DMS53 (cell line): ENCODE measurements at regions not wholly inside any gene's neighbourhood (a gene's known extent, or its start where the extent isn't known, plus 50 kb on each side); places are given as distances from the start of the nearest gene placed in this dataset.
"Not testable (repeated sequence)": the region's sequence is repeated elsewhere in the genome, so short reads cannot be mapped to it uniquely, and the experiment has no call there.

ENCODE experiments used
- DNase-seq: peaks from one replicate; lab custom pipeline; 2025; lab: John Stamatoyannopoulos, UW

DNA sequence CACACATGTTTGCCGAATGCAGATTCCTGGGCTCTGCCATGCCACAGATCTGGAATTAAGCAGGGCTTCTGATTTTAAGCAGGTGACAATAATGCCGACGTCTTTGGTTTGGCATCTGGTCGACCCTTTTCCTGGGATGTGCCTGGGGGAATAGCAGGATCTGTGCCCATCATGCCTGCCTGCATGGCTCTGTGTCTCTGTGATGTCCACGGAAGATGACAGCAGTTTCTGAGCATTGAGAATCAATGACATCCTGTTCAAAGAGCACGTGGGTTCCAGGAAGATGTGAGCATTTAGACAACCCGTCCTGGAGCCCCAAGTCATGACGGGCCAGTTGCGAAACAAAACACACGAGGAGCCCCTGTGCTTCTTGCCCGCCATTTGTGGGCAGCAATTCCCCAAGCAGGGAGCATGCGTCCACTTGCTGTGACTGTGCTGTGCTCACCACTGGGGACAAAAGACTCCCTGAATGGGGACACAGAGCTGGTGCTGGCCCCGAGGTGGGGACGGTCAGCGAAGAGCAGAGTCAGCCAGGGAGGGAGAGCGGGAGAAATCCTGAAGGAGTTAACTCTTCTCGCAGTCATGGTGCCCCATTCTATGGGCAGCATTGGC, 110.1 kb downstream of the ERMARD start:
- DNase-seq, result no peak

DNA sequence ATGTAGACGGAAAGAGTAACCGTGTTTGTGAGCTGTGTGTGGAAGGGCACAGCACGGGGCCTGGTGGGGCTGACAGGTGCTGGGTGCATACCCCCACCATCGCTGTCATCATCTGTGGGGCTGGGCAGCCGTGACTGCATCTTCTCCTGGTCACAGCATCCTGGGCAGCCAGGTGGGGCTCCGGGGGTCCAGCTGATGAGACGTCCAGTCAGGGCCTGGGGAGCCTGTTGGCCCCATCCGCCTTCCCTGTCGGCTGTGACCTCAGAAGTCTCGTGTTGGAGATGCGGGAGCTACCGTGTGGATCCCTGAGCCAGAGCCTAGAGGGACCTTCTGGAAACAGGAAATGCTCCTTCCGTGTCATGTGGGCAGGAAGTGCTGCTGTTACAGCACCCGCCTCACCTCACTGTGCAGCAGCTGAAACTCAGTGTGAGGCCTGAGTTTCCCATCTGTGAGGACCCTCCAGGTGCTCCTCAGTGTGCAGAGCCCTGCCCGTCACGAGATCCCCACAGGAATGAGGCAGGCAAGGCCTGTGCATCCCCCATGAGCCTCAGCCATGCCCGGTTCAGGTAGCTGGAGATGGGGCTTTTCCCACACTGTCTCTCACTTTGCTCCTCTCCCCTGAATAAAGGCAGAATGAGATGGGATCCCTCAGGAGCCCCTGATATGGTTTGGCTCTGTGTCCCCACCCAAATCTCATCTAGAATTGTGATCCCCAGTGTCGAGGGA, 108.7 kb downstream of the ERMARD start:
- DNase-seq, result no peak

DNA sequence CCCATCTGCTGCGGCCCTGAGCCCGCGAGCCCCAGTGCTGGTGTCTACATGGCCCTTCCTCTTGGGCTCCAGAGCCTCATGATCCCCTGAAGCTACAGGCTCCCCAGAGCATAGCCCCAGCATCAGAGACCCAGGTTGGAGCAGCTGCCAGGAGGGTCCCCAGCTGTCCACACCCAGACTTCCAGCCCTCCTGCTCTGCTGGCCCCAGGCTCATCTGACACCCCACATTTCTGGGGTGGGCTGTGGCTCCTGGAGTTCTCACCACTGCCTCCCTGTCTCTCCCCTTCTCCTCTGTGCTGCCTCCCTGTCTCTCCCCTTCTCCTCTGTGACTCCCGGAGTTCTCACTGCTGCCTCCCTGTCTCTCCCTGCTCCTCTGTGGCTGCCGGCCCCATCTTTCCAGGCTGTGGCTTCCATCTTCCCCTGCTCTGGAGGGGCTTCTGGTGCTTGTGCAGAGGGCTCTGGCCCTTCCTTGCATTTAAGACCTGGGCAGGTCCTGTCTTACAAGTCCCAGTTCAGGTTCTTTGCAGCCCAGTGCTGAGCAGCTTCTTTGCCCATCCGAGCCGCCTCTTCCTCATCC, 108.1 kb downstream of the ERMARD start:
- DNase-seq, result no peak

DNA sequence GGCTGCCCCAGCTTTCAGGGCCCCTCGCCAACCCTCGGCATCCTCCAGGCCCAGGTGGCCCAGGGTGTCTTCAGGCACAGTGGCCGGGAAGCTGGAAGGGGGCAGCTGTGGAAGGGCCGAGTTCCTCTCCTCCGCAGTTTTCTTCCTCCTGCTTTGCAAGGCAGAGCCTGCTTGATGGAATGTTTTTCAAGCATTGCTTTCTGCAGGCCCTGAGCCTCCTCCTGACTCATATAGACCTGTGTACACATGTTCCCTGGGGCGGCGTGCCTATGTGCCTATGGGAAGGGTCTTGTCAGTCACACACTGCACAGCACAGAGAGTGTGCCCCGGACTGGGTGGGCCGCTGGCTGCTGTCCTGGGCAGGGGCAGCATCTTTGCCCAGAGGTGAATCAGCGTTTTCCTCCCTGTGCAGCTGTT, 107.5 kb downstream of the ERMARD start:
- no peak for DNase-seq

DNA sequence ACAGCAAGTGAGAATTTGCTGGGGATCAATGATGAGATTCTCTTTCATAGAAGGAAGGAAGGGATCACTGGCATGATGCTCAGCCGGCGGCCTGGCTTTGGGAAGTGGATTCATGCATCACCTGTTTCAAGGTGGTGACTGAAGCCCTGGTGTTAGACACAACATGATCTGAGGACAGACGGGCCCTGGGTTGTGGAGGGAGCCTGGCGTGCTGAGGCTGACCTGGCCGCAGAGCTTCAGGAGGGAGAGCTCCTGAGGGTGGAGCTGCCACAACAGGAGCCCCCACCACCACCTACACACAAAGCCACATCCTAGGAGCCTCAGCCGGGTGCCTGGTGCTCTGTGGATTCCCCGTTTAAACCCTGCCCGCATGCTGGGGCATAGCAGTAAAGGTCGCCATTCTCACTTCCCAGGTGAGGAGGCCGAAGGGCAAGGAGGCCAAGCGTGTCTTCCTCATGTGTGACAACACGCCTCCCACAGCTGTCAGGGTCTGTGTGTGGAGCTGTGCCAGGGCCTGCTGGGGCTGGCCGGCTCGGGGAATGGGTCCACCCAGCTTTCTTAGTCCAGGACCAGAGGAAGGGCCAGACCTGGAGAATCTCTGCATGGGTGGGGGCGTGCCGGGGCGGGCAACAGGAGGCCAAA, 107.0 kb downstream of the ERMARD start:
- DNase-seq, result no peak

- DNase-seq, result no peak
These were observed 106.2 kb downstream of the ERMARD start for GRCh38 chr6:169857343-169858292.

DNA sequence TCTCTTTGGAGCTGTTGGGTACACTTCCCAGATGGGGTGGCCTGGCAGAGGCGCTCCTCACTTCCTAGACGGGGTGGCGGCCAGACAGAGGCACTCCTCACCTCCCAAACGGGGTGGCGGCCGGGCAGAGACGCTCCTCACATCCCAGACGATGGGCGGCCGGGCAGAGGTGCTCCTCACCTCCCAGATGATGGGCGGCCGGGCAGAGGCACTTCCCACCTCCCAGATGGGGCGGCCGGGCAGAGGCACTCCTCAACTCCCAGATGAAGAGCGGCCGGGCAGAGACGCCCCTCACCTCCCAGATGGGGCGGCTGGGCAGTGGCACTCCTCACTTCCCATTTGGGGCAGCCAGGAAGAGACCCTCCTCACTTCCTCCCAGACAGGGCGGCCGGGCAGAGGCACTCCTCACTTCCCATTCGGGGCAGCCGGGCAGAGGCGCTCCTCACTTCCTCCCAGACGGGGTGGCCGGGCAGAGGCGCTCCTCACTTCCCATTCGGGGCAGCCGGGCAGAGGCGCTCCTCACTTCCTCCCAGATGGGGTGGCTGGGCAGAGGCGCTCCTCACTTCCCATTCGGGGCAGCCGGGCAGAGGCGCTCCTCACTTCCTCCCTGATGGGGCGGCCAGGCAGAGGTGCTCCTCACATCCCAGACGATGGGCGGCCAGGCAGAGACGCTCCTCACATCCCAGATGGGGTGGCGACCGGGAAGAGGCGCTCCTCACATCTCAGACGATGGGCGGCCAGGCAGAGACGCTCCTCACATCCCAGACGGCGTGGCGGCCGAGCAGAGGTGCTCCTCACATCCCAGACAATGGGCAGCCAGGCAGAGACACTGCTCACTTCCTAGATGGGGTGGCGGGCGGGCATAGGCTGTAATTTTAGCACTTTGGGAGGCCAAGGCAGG, 105.3 kb downstream of the ERMARD start:
- DNase-seq, result not testable (repeated sequence)

DNA sequence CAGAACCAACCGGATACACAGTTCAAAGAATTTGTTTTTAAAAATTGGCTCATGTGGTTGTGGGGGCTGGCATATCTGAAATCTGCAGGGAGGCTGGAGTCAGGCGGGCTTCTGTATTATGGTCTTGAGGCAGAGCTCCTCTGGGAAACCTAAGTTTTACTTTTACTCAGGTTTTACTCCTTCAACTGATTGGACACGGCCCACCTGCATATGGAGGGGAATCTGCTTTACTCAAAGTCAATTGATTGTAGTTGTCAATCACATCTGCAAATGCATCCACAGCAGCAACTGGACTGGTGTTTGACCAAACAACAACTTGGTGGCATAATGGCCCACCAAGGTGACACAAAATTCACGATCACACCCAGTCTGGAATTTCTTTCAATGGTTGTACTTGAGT, 103.4 kb downstream of the ERMARD start:
- no peak for DNase-seq

GRCh38 chr6:169854083-169854725, 102.8 kb downstream of the ERMARD start:
- DNase-seq, result no peak

DNA sequence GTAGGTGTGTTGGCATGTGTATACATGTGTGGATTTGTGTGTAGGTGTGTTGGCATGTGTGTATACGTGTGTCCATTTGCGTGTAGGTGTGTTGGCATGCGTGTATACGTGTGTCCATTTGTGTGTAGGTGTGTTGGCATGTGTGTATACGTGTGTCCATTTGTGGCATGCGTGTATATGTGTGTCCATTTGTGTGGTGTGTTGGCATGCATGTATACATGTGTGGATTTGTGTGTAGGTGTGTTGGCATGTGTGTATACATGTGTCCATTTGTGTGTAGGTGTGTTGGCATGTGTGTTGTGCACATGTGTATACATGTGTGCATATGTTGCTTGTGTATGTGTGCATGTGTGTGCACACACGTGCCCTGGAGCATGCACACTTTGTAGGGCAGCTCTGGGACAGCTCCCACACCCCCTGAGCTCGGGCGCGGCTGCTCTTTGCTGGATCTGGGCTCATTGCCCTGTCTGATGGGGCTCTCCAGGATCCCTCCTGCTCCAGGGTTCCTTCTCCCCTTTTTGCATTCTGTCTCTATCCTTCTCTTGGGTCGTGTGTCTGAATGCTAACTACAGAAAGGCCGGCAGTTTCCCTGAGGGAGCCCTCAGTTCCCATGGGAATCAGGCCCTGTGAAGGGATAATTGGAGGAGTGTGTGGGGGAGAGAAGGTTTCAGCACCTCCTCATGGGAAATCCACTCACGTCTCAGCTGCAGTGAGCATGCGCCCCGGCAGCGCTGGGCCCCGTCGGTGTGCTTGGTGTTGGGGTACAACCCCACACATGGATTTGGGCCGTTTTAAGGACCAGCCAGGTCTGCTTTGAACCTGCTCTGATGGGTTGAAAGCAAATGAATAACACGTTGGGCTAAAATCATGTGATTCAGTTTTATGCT, 102.0 kb downstream of the ERMARD start:
- no peak for DNase-seq

- DNase-seq, result no peak
These were observed 101.2 kb downstream of the ERMARD start for GRCh38 chr6:169852504-169853195.

DNA sequence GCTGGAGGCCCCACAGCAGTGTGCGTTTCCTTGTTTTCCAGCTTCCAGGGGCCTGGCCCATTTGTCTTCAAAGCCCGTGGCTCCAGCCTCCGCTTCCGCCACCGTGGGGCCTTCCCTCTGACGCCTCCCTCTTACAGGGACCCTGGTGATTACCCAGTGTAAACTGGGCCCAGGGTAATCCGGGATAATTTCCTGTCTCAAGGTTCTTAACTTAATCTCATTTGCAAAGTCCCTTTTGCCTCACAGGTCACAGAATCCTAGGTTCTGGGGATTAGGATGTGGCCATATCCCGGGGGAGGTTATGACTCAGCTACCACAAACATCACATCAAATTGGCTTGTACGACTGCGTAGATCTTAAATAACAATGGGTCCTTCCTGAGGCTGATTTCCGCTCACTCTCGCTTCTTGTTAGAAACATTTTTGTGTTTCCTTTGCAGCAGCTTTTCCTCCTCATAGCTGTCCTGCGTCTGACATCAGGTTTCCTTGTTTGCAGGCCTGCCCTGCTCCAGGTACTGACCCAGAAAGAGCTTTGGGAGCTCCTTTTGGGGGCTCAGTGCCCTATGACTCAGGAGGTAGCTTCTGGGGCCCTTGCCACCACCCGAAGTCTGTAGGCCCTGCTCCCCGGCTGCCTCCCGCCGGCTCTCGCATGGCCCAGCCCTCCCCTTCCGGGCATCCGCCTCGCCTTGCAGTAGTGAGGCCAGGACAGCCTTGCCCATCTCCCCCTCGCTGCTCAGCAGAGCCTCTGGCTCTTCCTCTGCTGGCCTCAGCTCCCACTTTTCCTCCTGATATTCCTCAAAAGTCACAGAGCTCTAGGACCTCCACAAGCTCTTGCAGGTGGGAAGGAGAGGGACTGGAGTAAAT, 100.5 kb downstream of the ERMARD start:
- DNase-seq, result no peak

DNA sequence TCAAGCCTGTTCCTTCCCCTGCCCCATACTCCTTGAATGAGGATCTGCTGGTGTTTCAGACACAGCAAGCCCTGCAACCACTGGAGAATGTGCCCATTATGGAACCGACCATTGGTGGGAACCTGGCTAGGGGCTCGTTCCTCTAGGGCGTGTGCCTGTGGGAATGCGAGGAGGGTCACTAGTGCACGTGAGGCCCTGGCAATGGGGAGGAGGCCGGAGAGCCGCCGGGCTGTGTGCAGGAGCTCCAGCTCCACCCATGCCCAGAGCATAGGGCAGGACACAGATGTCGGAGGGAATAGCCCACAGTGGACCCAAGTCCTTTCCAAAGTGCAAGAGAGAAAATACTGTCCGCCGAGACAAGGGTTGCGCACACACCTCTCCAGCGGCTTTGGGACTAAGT, 99.3 kb downstream of the ERMARD start:
- DNase-seq, result no peak

DNA sequence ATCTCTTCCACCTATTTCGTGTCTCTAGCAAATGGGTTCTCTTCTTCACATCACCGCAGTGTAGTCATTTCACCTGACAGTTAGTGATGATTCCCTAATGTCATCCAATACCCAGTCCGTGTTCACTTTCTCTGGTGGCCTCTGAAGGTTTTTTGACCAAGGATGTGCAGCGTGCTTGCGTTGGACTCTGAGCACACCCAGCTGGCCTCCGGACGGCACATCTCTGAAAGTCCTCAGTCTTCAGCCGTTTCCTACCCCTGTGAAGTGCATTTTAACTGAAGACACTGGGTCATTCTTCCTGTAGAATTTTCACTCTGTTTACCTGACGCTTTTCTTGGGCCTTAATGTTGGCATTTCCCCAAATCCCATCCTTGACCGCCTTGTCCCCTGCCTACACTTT, 98.7 kb downstream of the ERMARD start:
- DNase-seq, result no peak

GRCh38 chr6:169849396-169849795, 98.0 kb downstream of the ERMARD start:
- no peak for DNase-seq

GRCh38 chr6:169848946-169849345, 97.5 kb downstream of the ERMARD start:
- DNase-seq, result no peak

- peak; percentile 42 for DNase-seq
These were observed 96.5 kb downstream of the ERMARD start for GRCh38 chr6:169847901-169848311.
